ENCODE measurements at regions not wholly inside any gene's neighbourhood (a gene's known extent, or its start where the extent isn't known, plus 50 kb on each side); places are given as distances from the start of the nearest gene placed in this dataset.

GRCh38 chr4:180603791-180604190 is 1639.4 kb upstream of the TENM3 start:
- 45% methylated on average over 2 of the region's 2 CpGs for WGBS (ENCODE audit: low lambda C conversion rate)
- intact Hi-C loops (cut with micrococcal nuclease; ENCODE audit: unreplicated experiment) = no loop called here
- TF ChIP-seq SOX13 (IDR thresholded peaks at IDR 0.05) (no peak), SOX13 (CRISPR knock-in tag; conservative IDR thresholded peaks at IDR 0.05 in 1 of 2, IDR thresholded peaks at IDR 0.05 in 1 of 2) (no peak), ZNF30 (CRISPR knock-in tag; IDR thresholded peaks at IDR 0.05) (no peak), ZNF136 (CRISPR knock-in tag; IDR thresholded peaks at IDR 0.05; ENCODE audit: low read depth) (no peak), ZNF547 (CRISPR knock-in tag; IDR thresholded peaks at IDR 0.05) (no peak), ZBTB20 (CRISPR knock-in tag; IDR thresholded peaks at IDR 0.05; ENCODE audit: borderline replicate concordance, low read depth) (no peak), KDM4B (CRISPR knock-in tag; IDR thresholded peaks at IDR 0.05) (no peak), DDIT3 (CRISPR knock-in tag; IDR thresholded peaks at IDR 0.05) (no peak), SMAD9 (CRISPR knock-in tag; IDR thresholded peaks at IDR 0.05) (no peak), IKZF4 (CRISPR knock-in tag; IDR thresholded peaks at IDR 0.05; ENCODE audit: borderline replicate concordance, low read depth, not compliant biosample characterization) (no peak), MIER2 (CRISPR knock-in tag; IDR thresholded peaks at IDR 0.05) (no peak), KIAA2018 (CRISPR knock-in tag; IDR thresholded peaks at IDR 0.05; ENCODE audit: borderline replicate concordance) (no peak), LCORL (IDR thresholded peaks at IDR 0.05) (no peak), LCORL (CRISPR knock-in tag; IDR thresholded peaks at IDR 0.05) (no peak), ASH2L (IDR thresholded peaks at IDR 0.05; ENCODE audit: insufficient read length, low read depth, low read length) (no peak), PTBP1 (IDR thresholded peaks at IDR 0.05; ENCODE audit: low read depth, low read length, poor library complexity, severe bottlenecking) (no peak)
- TF ChIP-seq, protein P1, sequence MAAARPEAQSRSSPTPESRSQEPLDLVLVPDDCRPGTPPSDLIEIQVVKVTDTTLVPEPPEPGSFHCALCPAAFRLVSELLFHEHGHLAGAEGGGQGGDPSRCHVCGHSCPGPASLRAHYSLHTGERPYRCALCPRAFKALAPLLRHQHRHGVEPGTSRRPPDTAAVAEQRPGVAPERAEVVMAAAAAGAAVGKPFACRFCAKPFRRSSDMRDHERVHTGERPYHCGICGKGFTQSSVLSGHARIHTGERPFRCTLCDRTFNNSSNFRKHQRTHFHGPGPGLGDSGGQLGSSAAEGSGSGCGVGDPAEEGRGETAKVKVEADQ (CRISPR knock-in tag; IDR thresholded peaks at IDR 0.05; ENCODE audit: borderline replicate concordance) = no peak

More at GRCh38 chr4:180603791-180604190, 1639.4 kb upstream of the TENM3 start:
- H3K27ac ChIP-seq (ENCODE audit: extremely low read length, insufficient read depth, low read length) = no peak overlapping the region
- no peak overlapping the region for H3K4me2 ChIP-seq (ENCODE audit: low read depth, low read length)
- no peaks in the 10 kb centered on the region for H3K4me1 ChIP-seq (ENCODE audit: insufficient read depth, low read length)
- no peak overlapping the region for H3K9ac ChIP-seq (ENCODE audit: insufficient read depth, low read depth, low read length)
- no peaks in the 10 kb centered on the region for H3K9me3 ChIP-seq (ENCODE audit: low read length)
- in situ Hi-C loops (cut with HindIII; ENCODE audit: extremely low pct_ligation_motif_present, low pct_unique_long_range_greater_than_20kb) = no loop called here
- H3K4me3 ChIP-seq (replicated peaks in 1 of 3; ENCODE audit: insufficient read depth in 1 of 3, low read depth in 2 of 3, low read length in 3 of 3) = no peak overlapping the region
- POLR2A ChIA-PET = no interaction called here
- H3K79me2 ChIP-seq (ENCODE audit: insufficient read depth, low read length) = no peaks in the 10 kb centered on the region
- H2AFZ ChIP-seq (ENCODE audit: low read length) = no peak overlapping the region
- no peaks in the 10 kb centered on the region for H3K36me3 ChIP-seq (replicated peaks in 1 of 2; ENCODE audit: control insufficient read depth in 1 of 2, insufficient read depth in 2 of 2, low read length in 2 of 2)
- H4K20me1 ChIP-seq (ENCODE audit: insufficient read depth, low read length) = no peaks in the 10 kb centered on the region
- CTCF ChIA-PET (ENCODE audit: low intra/inter-chr PET ratio, low total read pairs) = no interaction called here
- no peaks in the 10 kb centered on the region; a peak in 1 of 5 replicates for H3K27me3 ChIP-seq (ENCODE audit: control insufficient read depth in 1 of 2, insufficient read depth in 2 of 2, low read length in 2 of 2)
- DNase-seq (ENCODE audit: low spot score) = no peak
- ATAC-seq = no peak
- no peak for FAIRE-seq
- BruUV-seq (replicated peaks) = no TSS peak

Data from HepG2 (cell line).